ENCODE measurements at regions not wholly inside any gene's neighbourhood (a gene's known extent, or its start where the extent isn't known, plus 50 kb on each side); places are given as distances from the start of the nearest gene placed in this dataset.
A peak's percentile ranks its signal among the peaks of the same experiment; 100 is the strongest.

DNA sequence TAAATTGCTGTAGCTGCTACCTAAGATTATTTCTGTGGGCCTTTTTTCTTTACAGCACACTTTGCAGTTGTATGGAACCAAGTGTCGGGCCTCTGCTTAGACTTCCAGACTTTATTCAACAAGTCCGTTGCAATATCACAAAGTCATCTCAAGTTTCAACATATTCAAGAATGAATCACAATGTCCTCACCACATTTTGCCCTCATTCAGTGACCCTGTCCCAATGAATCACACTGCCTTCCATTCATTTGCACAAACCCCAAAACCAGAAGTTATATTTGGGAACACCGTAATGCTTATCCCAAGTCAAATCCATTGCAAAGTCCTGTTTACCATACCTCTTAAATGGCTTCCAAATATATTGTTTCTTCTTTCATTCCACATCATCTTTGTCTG lies 439.6 kb downstream of the CSNK1G3 start:
- H3K36me3 ChIP-seq (ENCODE audit: control insufficient read depth, insufficient read depth, low read length), result no peaks in the 10 kb centered on the region
- no peaks in the 10 kb centered on the region for H4K20me1 ChIP-seq (ENCODE audit: control insufficient read depth, extremely low read depth, insufficient read depth, low read length)
- no peak overlapping the region for H3K4me3 ChIP-seq (replicated peaks in 1 of 4; ENCODE audit: control extremely low read depth in 1 of 4, insufficient read depth in 1 of 4, low read depth in 3 of 4, low read length in 4 of 4)
- H3K4me1 ChIP-seq (ENCODE audit: control insufficient read depth, extremely low read depth, insufficient read depth, low read length), result peaks cover 5% of the 10 kb centered on the region
- H3K9ac ChIP-seq (ENCODE audit: insufficient read depth, low read length), result no peak overlapping the region
- no peak overlapping the region for H3K4me2 ChIP-seq (ENCODE audit: extremely low read depth, insufficient read depth, low read length)
- H2AFZ ChIP-seq (ENCODE audit: low read length), result no peak overlapping the region
- peak; percentile 98 to 99 for DNase-seq (ENCODE audit: low read depth in 2 of 2)
- TF ChIP-seq EZH2 (IDR thresholded peaks at IDR 0.05; ENCODE audit: low read length, missing control alignments), result no peak
- TF ChIP-seq, protein P1, sequence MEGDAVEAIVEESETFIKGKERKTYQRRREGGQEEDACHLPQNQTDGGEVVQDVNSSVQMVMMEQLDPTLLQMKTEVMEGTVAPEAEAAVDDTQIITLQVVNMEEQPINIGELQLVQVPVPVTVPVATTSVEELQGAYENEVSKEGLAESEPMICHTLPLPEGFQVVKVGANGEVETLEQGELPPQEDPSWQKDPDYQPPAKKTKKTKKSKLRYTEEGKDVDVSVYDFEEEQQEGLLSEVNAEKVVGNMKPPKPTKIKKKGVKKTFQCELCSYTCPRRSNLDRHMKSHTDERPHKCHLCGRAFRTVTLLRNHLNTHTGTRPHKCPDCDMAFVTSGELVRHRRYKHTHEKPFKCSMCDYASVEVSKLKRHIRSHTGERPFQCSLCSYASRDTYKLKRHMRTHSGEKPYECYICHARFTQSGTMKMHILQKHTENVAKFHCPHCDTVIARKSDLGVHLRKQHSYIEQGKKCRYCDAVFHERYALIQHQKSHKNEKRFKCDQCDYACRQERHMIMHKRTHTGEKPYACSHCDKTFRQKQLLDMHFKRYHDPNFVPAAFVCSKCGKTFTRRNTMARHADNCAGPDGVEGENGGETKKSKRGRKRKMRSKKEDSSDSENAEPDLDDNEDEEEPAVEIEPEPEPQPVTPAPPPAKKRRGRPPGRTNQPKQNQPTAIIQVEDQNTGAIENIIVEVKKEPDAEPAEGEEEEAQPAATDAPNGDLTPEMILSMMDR (conservative IDR thresholded peaks at IDR 0.05 in 1 of 2, IDR thresholded peaks at IDR 0.05 in 1 of 2; ENCODE audit: low read depth in 1 of 2, low read length in 2 of 2), result no peak
- no peaks in the 10 kb centered on the region for H3K79me2 ChIP-seq (ENCODE audit: control insufficient read depth, insufficient read depth, low read length)
- no peaks in the 10 kb centered on the region for H3K27me3 ChIP-seq (ENCODE audit: control insufficient read depth, insufficient read depth, low read length)
- no peak overlapping the region for H3K27ac ChIP-seq (ENCODE audit: insufficient read depth, low read length)
- H3K9me3 ChIP-seq (ENCODE audit: control insufficient read depth, insufficient read depth, low read depth, low read length), result no peaks in the 10 kb centered on the region

DNA sequence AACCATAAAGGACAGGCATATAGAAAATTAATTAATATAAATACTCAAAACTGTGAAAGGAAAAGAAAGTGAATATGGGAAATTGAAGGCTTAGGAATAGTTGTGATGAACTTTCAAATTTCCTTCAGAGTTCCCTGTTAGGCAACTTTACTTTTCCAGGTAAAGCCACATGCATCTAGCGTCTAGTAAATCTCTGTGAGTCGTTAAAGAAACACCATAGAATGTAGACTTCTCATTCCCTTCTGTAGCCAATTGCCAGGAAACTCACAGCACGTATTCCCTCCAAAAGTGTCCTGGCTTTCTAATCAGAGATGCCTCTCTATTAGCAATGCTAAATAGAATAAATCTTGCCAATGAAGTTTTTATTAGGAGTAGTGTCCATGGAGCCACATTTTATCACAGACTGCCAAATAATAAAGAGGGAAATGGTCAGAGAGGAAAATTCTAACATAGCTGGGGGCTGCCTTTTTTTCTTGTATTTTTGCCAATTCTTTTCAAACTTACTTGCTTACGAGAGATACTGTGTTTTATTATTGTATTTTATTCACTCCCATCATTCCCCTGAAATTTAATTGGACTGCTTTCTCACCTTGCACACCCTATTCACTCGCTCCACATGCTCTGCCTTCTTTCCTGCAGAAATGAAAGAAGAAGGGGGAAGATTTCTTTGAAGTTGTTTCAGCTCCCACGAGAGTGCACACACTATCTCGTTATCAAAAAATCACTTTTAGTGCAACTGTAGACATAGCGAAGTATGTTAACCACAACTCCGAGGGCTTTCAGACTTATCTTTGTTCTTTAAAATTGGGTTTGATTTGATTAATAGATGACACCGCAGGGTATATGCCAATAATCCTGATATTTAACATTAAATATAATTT lies 439.0 kb downstream of the CSNK1G3 start:
- DNase-seq (ENCODE audit: low read depth in 2 of 2), result peak; percentile 11
- Histone ChIP-seq H3K36me3 (ENCODE audit: control insufficient read depth, insufficient read depth, low read length) (no peaks in the 10 kb centered on the region), H3K4me3 (replicated peaks in 1 of 4; ENCODE audit: control extremely low read depth in 1 of 4, insufficient read depth in 1 of 4, low read depth in 3 of 4, low read length in 4 of 4) (no peak overlapping the region), H3K9ac (ENCODE audit: insufficient read depth, low read length) (no peak overlapping the region), H3K9me3 (ENCODE audit: control insufficient read depth, insufficient read depth, low read depth, low read length) (no peaks in the 10 kb centered on the region), H3K27me3 (ENCODE audit: control insufficient read depth, insufficient read depth, low read length) (no peaks in the 10 kb centered on the region), H3K4me1 (ENCODE audit: control insufficient read depth, extremely low read depth, insufficient read depth, low read length) (peaks cover 5% of the 10 kb centered on the region), H2AFZ (ENCODE audit: low read length) (no peak overlapping the region), H3K79me2 (ENCODE audit: control insufficient read depth, insufficient read depth, low read length) (no peaks in the 10 kb centered on the region), H3K27ac (ENCODE audit: insufficient read depth, low read length) (no peak overlapping the region), H4K20me1 (ENCODE audit: control insufficient read depth, extremely low read depth, insufficient read depth, low read length) (no peaks in the 10 kb centered on the region), H3K4me2 (ENCODE audit: extremely low read depth, insufficient read depth, low read length) (no peak overlapping the region)
- TF ChIP-seq, protein P1 (conservative IDR thresholded peaks at IDR 0.05 in 1 of 2, IDR thresholded peaks at IDR 0.05 in 1 of 2; ENCODE audit: low read depth in 1 of 2, low read length in 2 of 2), result no peak
- no peak for TF ChIP-seq EZH2 (IDR thresholded peaks at IDR 0.05; ENCODE audit: low read length, missing control alignments)

DNA sequence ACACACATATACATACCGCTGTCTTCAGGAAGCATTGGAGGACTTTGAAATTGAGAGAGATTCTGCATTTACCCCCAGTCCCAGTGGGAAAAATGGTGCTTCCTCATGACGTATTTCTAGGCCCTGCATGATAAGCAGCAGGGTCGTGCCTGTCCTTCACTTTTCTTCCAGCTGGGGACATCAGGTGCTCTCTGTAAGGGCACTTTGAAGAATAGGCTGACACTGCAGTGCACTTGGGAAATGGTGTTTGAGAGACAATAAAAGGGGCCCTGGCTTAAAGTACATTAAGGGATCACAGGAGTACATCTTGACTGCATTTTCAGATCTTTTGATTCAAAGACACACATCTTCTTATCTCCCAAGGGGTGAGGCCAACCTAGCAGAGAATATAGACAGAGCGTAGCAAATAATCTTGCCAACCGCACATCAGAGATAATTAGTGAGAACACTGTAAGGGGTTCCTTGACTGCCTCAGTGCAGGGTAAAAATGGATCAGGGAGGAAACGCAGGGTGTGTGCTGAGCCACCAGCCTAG lies 437.9 kb downstream of the CSNK1G3 start:
- TF ChIP-seq, protein P1 (conservative IDR thresholded peaks at IDR 0.05 in 1 of 2, IDR thresholded peaks at IDR 0.05 in 1 of 2; ENCODE audit: low read depth in 1 of 2, low read length in 2 of 2), result no peak
- TF ChIP-seq EZH2 (IDR thresholded peaks at IDR 0.05; ENCODE audit: low read length, missing control alignments), result no peak
- Histone ChIP-seq H3K9ac (ENCODE audit: insufficient read depth, low read length) (no peak overlapping the region), H3K4me2 (ENCODE audit: extremely low read depth, insufficient read depth, low read length) (no peak overlapping the region), H3K36me3 (ENCODE audit: control insufficient read depth, insufficient read depth, low read length) (no peaks in the 10 kb centered on the region), H2AFZ (ENCODE audit: low read length) (no peak overlapping the region), H3K27ac (ENCODE audit: insufficient read depth, low read length) (no peak overlapping the region), H3K79me2 (ENCODE audit: control insufficient read depth, insufficient read depth, low read length) (no peaks in the 10 kb centered on the region), H3K4me1 (ENCODE audit: control insufficient read depth, extremely low read depth, insufficient read depth, low read length) (peaks cover 5% of the 10 kb centered on the region), H3K4me3 (replicated peaks in 1 of 4; ENCODE audit: control extremely low read depth in 1 of 4, insufficient read depth in 1 of 4, low read depth in 3 of 4, low read length in 4 of 4) (no peak overlapping the region), H3K9me3 (ENCODE audit: control insufficient read depth, insufficient read depth, low read depth, low read length) (no peaks in the 10 kb centered on the region), H3K27me3 (ENCODE audit: control insufficient read depth, insufficient read depth, low read length) (no peaks in the 10 kb centered on the region), H4K20me1 (ENCODE audit: control insufficient read depth, extremely low read depth, insufficient read depth, low read length) (no peaks in the 10 kb centered on the region)
- no peak for DNase-seq (ENCODE audit: low read depth in 2 of 2)

All from fibroblast of lung (primary cell).